HEK293 (cell line): ENCODE measurements at regions not wholly inside any gene's neighbourhood (a gene's known extent, or its start where the extent isn't known, plus 50 kb on each side); places are given as distances from the start of the nearest gene placed in this dataset.

Experiments used
- CTCF ChIA-PET: fragments of 350-600 bp; formaldehyde crosslinking; extraction: SDS; loops from one replicate; lab custom pipeline; 2021; ENCODE audit warnings: antibody characterized with exemption; lab: Yijun Ruan, JAX
- POLR2A ChIA-PET: fragments of 300-600 bp; formaldehyde crosslinking; extraction: SDS; loops from one replicate; lab custom pipeline; 2020; ENCODE audit warnings: antibody characterized with exemption, inconsistent platforms; lab: Yijun Ruan, JAX
- H3K27ac ChIP-seq: fragments of 200-500 bp; sonication (Bioruptor generic); 2 replicates; pipeline ENCODE4 v1.5.1; 2014; ENCODE audit warnings: low read depth, low read length, control low read depth, inconsistent platforms; ENCODE audit errors: extremely low read depth
- H3K36me3 ChIP-seq, 2 experiments: fragments of 200-500 bp in 1 of 2; sonication (Bioruptor generic) in 1 of 2; 1 replicate in 1 of 2; 2 replicates in 1 of 2; pipeline ENCODE4 v1.5.1; 2014 to 2017; ENCODE audit warnings: inconsistent platforms in 2 of 2, low read length in 2 of 2; ENCODE audit not compliant: control insufficient read depth in 2 of 2, insufficient read depth in 1 of 2
- H3K4me1 ChIP-seq: fragments of 200-500 bp; sonication (Bioruptor generic); 2 replicates; pipeline ENCODE4 v1.5.1; 2014; ENCODE audit warnings: mild to moderate bottlenecking, low read length, inconsistent platforms; ENCODE audit not compliant: control insufficient read depth, insufficient read depth
- H3K4me3 ChIP-seq: 2 replicates; pipeline ENCODE4 v1.5.1; 2011; ENCODE audit warnings: low read depth, mild to moderate bottlenecking, control low read depth, low read length, moderate library complexity
- H3K9me3 ChIP-seq: fragments of 200-500 bp; sonication (Bioruptor generic); 2 replicates; pipeline ENCODE4 v1.5.1; 2014; ENCODE audit warnings: low read depth, low read length, inconsistent platforms; ENCODE audit not compliant: control insufficient read depth, insufficient read depth
- ZBTB8A ChIP-seq: fragments of 450-650 bp; formaldehyde crosslinking; IDR thresholded peaks from 2 replicates; pipeline ENCODE4 v1.5.1; 2016; ENCODE audit warnings: missing biosample characterization, missing genetic modification characterization

- Histone ChIP-seq H3K9me3 (no peaks in the 10 kb centered on the region), H3K27ac (no peak overlapping the region), H3K4me1 (no peaks in the 10 kb centered on the region; the same call in 1 of the 2 replicates), H3K4me3 (no peak overlapping the region)
- POLR2A ChIA-PET: no interaction called here
- no peak for TF ChIP-seq ZBTB8A (tag by site-specific recombination)
- TF ChIP-seq, all 188 proteins: peak for 0
- peaks cover 0 to 2% of the 10 kb centered on the region in 2 experiments; a peak in 1 of 3 replicates for H3K36me3 ChIP-seq
- CTCF ChIA-PET: interaction anchor here (0.7 kb wide), 1 partner anchor 211 kb away, joined by 4 read pairs; no protein-coding TSS in a partner anchor
Measured at GRCh38 chrX:37956223-37956622, 50.1 kb upstream of the SYTL5 start.
